GM19324 (cell line): ENCODE measurements at regions not wholly inside any gene's neighbourhood (a gene's known extent, or its start where the extent isn't known, plus 50 kb on each side); places are given as distances from the start of the nearest gene placed in this dataset.
"Not testable (repeated sequence)": the region's sequence is repeated elsewhere in the genome, so short reads cannot be mapped to it uniquely, and the experiment has no call there.

Experiments used
- ATAC-seq: cut with Tn5 transposase; IDR thresholded peaks from one replicate; pipeline ENCODE4 v1.9.1; 2021; ENCODE audit warnings: mild to moderate bottlenecking, moderate library complexity; ENCODE audit not compliant: unreplicated experiment, low FRiP score

DNA sequence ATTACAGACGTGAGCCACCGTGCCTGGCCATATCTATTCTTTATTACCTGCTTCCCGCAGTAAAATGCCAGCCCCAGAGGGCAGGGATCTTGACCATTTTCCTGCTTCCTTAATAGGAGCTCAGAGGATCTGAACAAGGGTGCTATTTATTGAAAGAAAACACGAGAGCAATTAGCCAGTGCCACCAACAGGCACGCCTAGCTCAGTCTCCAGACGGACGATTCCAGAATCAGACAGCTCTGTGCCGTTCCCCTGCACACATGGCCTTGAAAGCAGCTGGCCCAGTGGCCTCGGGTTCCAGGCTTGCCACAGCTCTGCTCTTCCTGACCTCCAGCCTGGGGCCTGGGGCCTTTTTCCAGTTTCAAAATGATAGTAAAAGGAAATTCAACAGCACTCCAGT, 135.2 kb upstream of the RFLNA start:
- ATAC-seq, result no peak

DNA sequence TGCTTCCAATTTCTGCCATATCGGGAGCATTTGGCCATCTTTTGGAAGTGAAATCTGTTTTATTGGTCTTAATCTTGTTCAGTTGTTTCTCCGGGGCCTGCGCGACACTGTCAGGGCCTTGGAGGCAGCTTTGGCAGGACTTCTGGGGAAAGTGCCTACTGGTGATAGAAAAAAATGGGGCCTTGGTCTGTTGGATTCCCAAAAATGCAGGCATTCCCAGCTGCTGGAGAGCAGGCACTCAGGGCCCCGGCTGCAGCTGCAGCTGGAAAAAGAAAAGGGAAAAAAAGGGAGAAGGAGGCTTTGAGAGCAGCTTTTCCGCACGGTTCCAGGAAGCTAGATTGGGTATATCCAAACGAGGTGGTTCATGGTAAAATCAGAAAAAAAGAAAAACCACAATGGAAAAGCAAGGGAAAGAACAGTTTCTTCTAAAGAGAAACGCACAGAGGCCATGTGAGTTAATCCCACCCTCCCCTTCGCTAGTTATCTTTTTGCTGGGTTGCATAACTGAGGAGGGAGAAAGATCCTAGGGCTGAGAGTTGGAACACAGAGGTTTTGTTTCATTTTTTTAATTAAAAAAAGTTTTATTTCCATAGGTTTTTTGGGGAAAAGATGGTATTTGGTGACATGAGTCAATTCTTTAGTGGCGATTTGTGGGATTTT, 134.7 kb upstream of the RFLNA start:
- ATAC-seq, result no peak

DNA sequence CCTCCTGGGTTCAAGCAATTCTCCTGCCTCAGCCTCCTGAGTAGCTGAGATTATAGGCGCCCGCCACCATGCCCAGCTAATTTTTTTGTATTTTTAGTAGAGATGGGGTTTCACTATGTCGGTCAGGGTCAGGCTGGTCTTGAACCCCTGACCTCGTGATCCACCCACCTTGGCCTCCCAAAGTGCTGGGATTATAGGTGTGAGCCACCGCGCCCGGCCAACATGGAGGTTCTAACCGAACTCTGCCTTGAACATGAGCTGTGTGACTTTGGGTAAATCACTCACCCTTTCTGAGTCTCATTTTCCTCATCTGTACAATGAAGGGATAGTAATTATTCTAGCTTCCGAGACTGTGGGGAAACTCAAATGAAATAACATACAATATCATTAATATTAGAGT, 133.5 kb upstream of the RFLNA start:
- not testable (repeated sequence) for ATAC-seq

DNA sequence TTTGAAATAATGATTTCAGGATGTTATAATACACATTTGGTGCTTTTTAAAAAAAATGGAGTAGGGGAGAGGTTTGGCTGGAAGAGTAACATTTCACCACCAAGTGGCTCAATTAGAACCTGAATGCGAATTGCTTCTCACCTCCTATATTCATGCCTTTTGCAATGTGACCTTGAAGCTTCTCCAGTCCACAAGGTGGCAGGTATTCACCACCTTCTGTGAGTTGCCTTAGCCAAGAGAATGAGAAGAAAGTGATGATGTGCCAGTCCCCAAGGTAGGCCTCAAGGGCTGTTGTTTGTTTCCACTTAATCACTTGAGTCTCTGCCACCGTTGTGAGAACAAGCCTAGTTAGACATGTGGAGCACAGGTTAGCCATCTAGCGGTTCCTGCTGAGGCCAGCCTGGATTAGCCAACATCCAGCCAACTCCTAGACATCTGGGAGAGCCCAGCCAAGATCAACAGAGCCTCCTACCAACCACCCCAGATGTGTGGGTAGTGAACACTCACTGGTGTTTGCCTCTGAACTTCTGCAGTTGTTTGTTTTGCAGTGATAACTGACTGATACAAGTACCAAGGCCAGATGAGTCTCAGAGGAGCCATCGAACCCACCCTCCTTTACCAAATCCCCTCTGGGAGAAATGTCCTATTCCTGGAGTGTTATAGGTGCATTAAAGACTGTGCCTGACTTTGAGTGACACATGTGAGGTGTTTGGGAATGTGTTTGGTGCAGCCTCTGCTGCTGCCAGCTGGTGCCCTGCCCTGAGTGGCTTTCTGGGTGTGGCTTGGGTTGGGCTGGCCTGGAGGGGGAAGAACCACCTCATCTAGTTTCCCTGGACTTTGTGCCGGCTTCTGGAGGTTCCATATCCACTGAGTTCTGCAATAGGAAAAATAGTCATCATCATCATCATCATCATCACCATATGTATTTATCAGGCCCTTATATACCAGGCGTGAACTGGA, 132.5 kb upstream of the RFLNA start:
- ATAC-seq, result no peak

DNA sequence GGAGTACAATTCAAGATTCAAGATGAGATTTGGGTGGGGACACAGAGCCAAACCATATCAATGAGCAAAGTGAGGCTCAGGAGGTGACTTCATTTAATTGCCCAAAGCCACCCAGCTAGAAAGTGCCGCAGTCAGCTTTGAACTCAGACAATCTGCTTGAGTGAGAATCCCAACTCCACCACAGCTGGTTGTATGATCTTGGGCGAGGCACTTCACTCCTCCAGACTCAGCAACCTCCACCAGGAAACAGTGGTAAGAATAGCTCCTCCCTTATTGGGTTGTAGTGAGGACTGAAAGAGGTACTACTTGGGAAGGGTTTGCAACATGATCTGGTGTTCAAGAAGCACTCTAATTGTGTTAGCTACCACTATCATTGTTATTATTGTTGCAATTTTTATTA, 129.2 kb upstream of the RFLNA start:
- ATAC-seq, result no peak

DNA sequence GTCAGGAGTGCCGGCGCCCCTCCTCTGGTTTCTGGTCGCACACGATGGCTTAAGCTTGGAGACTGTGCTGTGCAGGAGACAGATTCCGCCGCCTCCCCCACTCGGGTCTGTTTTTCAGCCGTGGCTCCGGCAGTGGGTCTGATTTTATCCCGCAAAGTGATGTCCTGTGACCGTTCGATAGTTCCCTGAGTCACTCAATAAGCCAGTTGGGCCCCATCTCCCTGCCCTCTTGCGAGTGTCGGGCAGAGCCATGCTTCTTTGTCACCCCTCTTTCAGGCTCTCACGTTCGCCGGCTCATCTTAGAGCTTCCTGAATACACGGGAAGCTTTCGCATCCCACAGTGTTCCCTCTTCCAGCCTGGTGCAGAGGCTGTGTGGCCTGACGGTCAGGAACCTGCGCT, 127.8 kb upstream of the RFLNA start:
- ATAC-seq, result no peak

DNA sequence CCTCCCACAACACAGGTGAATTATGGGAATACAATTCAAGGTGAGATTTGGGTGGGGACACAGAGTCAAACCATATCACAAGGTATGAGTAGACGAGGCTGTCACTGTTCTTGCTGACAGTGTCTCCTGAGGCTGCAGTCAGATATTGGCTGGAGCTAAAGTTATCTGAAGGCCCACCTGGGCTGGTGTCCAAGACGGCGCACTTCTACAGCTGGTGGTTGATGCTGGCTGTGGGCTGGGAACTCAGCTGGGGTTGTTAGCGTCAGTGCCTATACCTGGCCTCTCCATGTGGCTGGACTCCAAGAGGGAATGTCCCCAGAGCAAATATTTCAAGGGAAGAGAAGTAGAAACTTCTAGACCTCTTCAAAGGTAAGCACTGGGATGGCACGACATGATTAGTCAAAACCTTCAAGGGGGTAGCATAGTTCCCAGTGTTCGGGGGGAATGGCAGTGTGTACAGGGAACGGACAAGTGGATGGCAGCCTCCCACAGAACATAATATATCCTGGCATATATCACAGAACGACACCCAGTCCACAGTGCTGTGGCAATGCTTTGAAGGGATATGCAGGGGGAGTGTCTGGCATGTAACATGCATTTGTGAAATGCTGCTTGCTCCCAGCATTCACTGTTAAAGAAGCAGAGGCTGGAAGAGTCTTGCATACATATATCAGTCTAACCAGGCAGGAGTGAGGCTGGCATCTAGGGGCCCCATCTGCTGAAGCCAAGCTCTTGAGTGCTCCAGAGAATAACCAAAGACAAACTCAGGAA, 126.7 kb upstream of the RFLNA start:
- ATAC-seq, result no peak

DNA sequence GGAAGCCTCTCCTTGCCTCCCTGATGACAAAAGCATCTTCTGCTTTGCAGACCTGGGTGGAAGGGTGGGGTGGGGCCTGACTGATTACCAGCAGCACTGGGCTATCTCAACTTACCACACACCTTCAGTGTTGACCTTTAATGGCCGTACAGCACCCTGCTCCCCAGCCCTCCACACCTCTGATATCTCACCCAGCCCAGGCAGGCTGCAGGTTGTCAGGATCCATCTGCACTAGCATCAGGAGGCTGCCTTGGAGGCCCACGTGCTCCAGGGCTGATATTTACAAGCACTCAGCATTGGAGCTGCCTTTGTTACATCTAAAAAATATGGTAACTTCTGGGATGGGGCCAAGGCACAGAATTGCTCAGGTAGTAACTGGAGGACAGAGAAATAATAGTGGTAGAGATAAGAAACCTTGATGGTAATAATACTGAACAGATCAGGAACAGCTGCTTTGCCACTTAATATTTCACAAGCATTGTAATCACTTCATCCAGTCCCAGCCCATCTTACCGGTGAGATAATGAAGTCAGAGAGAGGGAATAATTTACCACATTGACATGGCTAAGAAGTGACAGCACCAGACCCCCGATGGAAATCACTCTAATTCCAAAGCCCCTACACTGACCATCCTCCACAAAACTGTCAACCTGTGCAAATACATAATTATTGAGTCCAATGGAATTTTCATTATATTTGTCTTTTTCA, 125.2 kb upstream of the RFLNA start:
- ATAC-seq, result no peak

DNA sequence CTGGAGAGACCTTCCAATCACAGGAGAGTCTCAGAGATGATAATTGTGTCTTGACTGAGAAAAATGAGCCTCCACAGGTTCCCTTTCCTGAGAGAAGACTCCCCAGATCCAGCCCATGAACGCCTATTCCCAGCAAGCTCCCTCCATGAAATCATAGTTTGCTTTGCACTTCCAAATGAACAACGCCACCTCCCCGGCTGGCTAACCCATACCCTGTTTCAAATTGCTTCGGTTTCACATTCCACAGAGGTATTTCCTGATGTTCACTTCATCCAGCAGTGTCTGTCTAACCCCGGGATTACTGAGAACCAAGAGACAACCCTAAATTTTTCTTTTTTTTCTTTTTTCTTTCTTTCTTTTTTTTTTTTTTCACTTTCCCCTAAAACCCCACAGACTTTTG, 124.1 kb upstream of the RFLNA start:
- no peak for ATAC-seq

DNA sequence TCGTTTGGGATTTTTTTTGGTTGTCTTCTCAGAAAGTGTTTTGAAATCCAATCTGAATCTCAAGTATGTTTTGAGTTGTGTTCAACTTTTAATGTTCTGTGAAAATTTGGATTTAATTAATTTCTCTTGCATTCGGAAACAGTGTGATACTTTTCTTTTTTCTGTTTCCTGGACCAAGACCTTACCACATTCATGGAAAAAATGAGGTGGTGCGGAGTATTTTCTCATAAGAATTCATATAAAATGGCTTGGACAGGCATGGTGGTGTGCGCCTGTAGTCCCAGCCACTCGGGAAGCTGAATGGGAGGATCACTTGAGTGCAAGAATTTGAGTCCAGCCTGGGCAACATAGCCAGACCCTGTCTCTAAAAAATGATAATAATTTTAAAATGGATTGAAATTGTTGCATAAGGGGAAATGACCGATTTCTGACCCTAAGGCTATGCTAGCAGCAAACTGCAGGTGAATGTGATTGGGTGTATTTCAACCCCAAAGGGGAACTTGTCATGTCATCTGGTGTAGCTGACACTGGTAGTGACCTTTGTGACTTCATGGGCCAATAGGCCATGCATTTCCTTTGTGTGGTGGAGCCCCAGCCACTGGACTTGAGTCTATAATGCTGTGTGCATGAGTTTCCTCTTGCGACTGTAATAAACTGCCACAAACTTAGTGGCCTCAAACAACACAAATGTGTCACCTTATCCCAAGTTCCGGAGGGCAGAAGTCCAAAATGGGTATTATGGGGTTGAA, 123.5 kb upstream of the RFLNA start:
- no peak for ATAC-seq

DNA sequence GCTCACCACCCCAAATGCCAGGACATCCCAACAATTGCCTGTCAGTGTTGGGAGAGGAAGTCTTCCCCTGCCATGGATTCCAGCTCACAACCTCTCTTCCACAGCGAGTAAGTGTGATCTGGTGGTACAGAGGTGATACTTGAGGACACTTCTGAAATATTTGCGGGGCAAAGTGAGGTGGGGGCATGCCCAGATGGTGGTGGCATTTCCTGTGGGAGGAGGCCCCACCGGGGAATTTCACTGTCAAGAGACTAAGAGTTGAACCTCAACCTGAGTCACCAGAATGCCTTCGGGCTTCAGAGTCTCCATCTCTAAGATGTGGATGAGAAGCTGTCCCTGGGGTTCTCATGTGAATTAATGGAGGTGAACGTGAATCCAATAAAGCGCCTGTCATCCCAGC, 122.3 kb upstream of the RFLNA start:
- ATAC-seq, result no peak

DNA sequence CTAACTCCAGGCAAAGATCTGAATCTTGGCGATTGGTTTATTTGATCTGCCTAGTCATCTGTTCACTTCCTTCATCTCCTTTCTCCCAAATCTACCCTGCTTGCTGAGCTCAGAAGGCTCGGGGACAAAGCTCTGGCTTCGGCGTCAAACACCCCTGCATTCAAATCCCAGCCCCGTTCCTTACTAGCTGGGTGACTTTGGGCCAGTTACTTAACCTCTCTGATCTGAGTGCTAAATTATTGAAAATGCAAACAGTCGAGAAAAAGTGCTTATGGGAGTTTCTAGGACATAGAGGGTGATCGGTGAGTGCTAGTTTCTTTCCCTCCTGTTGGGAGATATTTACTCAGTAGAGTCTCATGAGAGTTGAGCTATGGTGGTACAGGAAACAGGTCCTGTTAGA, 121.2 kb upstream of the RFLNA start:
- ATAC-seq, result no peak

DNA sequence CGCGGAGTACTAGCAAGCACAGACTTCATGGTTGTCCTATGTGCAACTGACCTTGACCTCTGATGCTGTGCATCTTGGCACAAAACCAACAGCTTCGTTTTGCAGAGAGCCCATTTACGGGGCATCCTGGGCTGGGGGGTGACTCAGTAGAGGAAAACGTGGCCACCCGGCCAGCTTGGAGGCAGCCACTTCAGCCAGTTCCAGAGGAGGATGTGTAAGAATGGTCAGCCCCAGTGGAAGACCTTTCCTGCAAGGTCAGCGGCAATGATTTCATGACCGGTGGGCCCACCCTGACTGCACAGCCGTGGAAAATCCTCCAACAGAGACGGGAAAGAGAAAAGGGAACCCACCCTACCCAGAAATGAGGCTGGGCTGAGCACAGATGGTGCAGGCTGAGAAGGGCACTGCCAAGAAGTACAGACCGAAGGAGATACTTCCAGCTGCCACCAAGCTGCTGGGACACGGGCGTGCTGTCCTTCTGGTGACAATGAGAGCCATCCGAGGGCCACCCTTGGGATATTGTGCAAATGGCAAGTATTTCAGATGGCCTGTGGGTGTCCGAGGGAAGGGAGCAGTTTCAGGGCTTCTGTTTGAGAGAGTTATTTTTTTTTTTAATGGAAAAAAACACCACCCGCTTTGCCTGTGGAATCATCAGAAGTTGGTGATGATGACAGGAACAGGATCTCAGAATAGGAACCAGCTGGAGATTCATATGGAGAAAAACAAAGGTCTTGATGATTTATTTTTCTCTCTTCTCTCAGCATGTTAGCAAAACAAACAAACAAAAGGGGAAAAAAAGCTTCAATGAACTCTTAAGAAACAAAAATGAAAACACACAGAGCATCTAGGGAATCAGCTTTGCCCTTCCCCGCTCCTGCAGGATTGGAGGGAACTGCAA, 120.2 kb upstream of the RFLNA start:
- ATAC-seq, result no peak

DNA sequence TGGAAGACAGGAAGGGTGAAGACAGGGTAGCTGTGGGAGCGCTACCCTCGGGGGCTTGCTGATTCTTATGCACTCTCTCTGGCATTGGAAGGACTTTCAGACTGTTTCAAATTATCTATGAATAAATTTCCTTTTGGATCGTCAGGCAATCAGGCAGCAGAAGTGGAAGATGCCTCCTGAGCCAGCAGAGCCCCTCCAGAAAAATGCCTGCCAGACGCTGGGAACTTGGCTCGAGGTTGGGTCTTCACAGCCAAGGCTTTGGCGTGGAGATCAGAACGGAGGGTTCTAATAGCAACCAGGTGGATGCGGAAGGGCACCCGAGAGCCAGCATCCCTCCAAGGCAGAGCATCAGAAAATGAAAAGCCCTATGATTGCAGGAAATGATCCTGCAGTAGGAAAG, 119.2 kb upstream of the RFLNA start:
- no peak for ATAC-seq

DNA sequence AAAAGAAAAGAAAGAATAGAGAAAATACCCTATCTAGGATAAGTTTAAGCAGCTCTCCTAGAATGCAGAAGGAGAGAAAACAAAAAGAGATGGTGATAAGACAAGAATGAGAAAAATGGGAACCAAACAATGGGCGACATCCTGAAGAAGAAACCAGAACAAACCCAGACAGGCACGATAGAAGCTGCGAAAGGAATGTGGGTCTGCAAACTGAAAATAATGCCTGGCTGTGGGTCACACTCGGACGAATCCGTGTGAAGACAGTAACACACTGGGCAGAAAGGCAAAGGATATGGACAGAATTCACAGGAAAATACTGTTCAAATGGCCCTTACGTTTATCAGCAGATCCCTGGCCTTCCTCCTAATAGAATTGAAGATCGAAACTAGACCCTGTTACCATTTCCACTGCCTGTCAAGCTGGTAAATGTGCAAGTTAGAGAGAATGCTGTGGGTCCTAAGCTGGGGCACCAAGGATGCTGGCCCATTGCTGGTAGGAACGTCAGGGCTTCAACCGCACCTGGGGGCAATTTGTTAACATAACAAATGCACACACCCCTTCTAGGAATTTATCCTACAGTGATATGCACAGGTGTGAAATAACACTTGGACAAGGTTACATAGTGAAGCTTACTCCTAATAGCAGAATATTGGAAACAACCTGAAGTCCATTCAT, 117.5 kb upstream of the RFLNA start:
- ATAC-seq, result no peak

DNA sequence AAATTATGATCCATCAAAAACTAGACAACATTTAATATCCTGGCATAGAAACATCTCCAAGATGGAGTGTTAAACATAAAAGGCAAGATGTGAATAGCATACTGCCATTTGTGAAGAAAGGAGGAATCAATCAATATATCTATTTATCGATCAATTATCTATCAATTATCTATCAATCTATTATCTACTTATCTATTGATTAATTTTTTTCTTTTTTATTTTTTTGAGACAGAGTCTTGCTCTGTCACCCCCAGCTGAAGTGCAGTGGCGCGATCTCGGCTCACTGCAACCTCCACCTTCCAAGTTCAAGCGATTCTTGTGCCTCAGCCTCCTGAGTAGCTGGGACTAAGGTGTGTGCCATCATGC, 117.0 kb upstream of the RFLNA start:
- no peak for ATAC-seq

DNA sequence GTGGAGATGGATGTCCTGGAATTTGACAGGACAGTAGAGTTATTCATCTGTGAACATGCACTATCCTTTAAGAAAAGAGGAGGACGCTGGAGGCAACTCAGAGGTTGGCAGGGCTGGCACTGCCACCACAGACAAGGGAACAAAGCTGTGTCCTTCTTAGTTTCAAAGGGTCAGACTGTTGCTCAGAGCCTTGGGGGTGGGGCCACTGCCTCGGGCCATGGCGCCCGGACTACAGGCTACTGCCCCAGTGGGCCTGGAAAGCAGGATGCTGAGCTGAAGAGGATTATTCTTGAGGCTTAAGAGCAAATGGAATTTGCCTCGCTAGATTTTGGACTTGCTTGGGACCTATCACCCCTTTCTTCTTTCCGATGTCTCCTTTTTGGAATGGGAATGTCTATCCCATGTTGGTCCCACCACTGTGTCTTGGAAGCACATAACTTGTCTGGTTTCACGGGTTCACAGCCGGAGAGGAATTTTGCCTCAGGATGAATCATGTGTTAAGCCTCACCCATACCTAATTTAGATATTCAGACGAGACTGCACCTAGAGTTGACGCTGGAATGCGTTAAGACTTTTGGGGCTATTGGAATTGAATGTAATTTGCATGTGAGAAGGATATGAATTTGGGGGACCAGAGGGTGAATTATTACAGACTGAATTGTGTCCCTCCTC, 114.8 kb upstream of the RFLNA start:
- no peak for ATAC-seq

DNA sequence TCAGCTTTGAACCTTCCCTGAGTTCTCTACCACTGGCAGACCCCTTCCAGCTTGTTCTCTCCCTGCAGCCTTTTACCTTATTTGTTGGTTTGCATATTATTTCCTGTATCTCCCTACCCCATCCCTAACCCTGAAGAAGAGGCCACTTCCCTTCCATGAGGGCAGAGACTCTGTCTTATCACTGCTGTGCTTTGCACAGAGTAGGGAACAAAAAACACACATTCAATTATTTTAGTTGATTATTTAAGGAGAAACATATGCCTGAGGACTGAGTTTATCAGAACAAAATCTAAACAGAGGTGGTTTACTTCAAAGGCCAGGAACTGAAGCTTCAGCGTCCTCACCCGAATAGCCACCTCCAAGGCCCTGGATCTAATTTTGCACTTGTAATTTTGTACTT, 111.7 kb upstream of the RFLNA start:
- no peak for ATAC-seq
